Keratinocyte (primary cell): ENCODE measurements at regions not wholly inside any gene's neighbourhood (a gene's known extent, or its start where the extent isn't known, plus 50 kb on each side); places are given as distances from the start of the nearest gene placed in this dataset.

Source experiments
- DNase-seq: peaks from one replicate; pipeline ENCODE4 v3.0.0-alpha.2; 2011; ENCODE audit warnings: low read depth, missing footprints, low spot score
- FAIRE-seq: peaks from 2 replicates; lab custom pipeline; 2011; peaks lifted over from hg19 to GRCh38; lab: Jason Lieb, UNC
- H2AFZ ChIP-seq: 2 replicates; pipeline ENCODE4 v1.6.0; 2012; ENCODE audit warnings: low read length, control low read depth, inconsistent platforms; ENCODE audit not compliant: control insufficient read depth
- H3K27ac ChIP-seq: 2 replicates; pipeline ENCODE4 v1.5.1; 2011; ENCODE audit warnings: low read length; ENCODE audit not compliant: control insufficient read depth, insufficient read depth
- H3K27me3 ChIP-seq: 3 replicates; pipeline ENCODE4 v1.6.0; 2011; ENCODE audit warnings: low read length; ENCODE audit not compliant: control insufficient read depth, insufficient read depth; ENCODE audit errors: extremely low read depth
- H3K36me3 ChIP-seq, 2 experiments: 2 replicates in 1 of 2; 3 replicates in 1 of 2; pipeline ENCODE4 v1.5.1; 2011; ENCODE audit warnings: low read length in 2 of 2, mild to moderate bottlenecking in 1 of 2; ENCODE audit not compliant: control insufficient read depth in 2 of 2, insufficient read depth in 2 of 2; ENCODE audit errors: extremely low read depth in 1 of 2
- H3K4me1 ChIP-seq: 3 replicates; pipeline ENCODE4 v1.5.1; 2011; ENCODE audit warnings: low read length; ENCODE audit not compliant: control insufficient read depth, insufficient read depth; ENCODE audit errors: extremely low read depth
- H3K4me2 ChIP-seq: 3 replicates; pipeline ENCODE4 v1.6.0; 2011; ENCODE audit warnings: low read depth, low read length; ENCODE audit not compliant: control insufficient read depth, insufficient read depth; ENCODE audit errors: extremely low read depth
- H3K4me3 ChIP-seq, 3 experiments: fragments of 200-600 bp in 1 of 3; sonication (generic) in 1 of 3; 2 replicates in 2 of 3; 3 replicates in 1 of 3; pipeline ENCODE4 v1.5.1; 2011 to 2016; ENCODE audit warnings: low read length in 3 of 3, mild to moderate bottlenecking in 3 of 3, control low read depth in 2 of 3, inconsistent platforms in 1 of 3, low read depth in 1 of 3, mixed read lengths in 1 of 3, mixed run types in 1 of 3, moderate library complexity in 1 of 3; ENCODE audit not compliant: control insufficient read depth in 2 of 3, insufficient read depth in 2 of 3; ENCODE audit errors: extremely low read depth in 1 of 3
- H3K79me2 ChIP-seq: 2 replicates; pipeline ENCODE4 v1.6.0; 2012; ENCODE audit warnings: low read length; ENCODE audit not compliant: control insufficient read depth, insufficient read depth
- H3K9ac ChIP-seq: 3 replicates; pipeline ENCODE4 v1.6.0; 2011; ENCODE audit warnings: low read length; ENCODE audit not compliant: control insufficient read depth, insufficient read depth; ENCODE audit errors: extremely low read depth
- H3K9me1 ChIP-seq: 3 replicates; pipeline ENCODE4 v1.6.0; 2011; ENCODE audit warnings: low read length; ENCODE audit not compliant: control insufficient read depth, insufficient read depth; ENCODE audit errors: extremely low read depth
- H3K9me3 ChIP-seq: 2 replicates; pipeline ENCODE4 v1.5.1; 2012; ENCODE audit warnings: low read depth, low read length; ENCODE audit not compliant: control insufficient read depth
- H4K20me1 ChIP-seq: 3 replicates; pipeline ENCODE4 v1.6.0; 2011; ENCODE audit warnings: low read length; ENCODE audit not compliant: control insufficient read depth, insufficient read depth; ENCODE audit errors: extremely low read depth
- CTCF ChIP-seq, 3 experiments: IDR thresholded peaks in 1 of 3; conservative IDR thresholded peaks in 1 of 3; optimal IDR thresholded peaks in 1 of 3; 2 replicates in 2 of 3; 3 replicates in 1 of 3; pipeline versions ENCODE3 to v1.5.1; 2011; ENCODE audit warnings: low read length in 3 of 3, mild to moderate bottlenecking in 3 of 3, moderate library complexity in 2 of 3, control low read depth in 1 of 3, inconsistent platforms in 1 of 3; ENCODE audit not compliant: insufficient read depth in 2 of 3; ENCODE audit errors: extremely low read depth in 1 of 3
- EZH2 ChIP-seq: IDR thresholded peaks from one replicate; pipeline ENCODE4 v1.6.1; 2012; ENCODE audit warnings: inconsistent platforms, mild to moderate bottlenecking, low read length, moderate library complexity
- dilution Hi-C: fragments of 300-500 bp; cut with MboI; formaldehyde crosslinking; loops from one replicate; pipeline ENCODE4 v1.7.0; 2020; ENCODE audit warnings: low sequenced_read_pairs; ENCODE audit not compliant: extremely low pct_ligation_motif_present

GRCh38 chr21:33991133-33991532 lies 75.5 kb upstream of the ATP5PO start:
- H3K27me3 ChIP-seq: peaks cover 3% of the 10 kb centered on the region
- no peak overlapping the region for H3K27ac ChIP-seq
- no peak for FAIRE-seq
- no peak overlapping the region for H3K4me3 ChIP-seq
- no peak for DNase-seq
- no peaks in the 10 kb centered on the region for H3K4me1 ChIP-seq
- H3K79me2 ChIP-seq: no peaks in the 10 kb centered on the region
- H2AFZ ChIP-seq: no peak overlapping the region
- no peaks in the 10 kb centered on the region for H3K9me3 ChIP-seq
- H3K36me3 ChIP-seq: no peaks in the 10 kb centered on the region
- TF ChIP-seq EZH2 (no peak), CTCF (optimal IDR thresholded peaks at IDR 0.05 in 1 of 3, IDR thresholded peaks at IDR 0.05 in 1 of 3, conservative IDR thresholded peaks at IDR 0.05 in 1 of 3; ENCODE audit: extremely low read depth in 1 of 3, insufficient read depth in 2 of 3, low read length in 3 of 3) (no peak)
- H3K9ac ChIP-seq: no peak overlapping the region
- dilution Hi-C loops: no loop called here
- H3K4me2 ChIP-seq: no peak overlapping the region
- no peaks in the 10 kb centered on the region for H3K9me1 ChIP-seq
- no peaks in the 10 kb centered on the region for H4K20me1 ChIP-seq

- DNase-seq (no peak), FAIRE-seq (no peak)
- TF ChIP-seq EZH2: no peak
- TF ChIP-seq CTCF (optimal IDR thresholded peaks at IDR 0.05 in 1 of 3, IDR thresholded peaks at IDR 0.05 in 1 of 3, conservative IDR thresholded peaks at IDR 0.05 in 1 of 3; ENCODE audit: extremely low read depth in 1 of 3, insufficient read depth in 2 of 3, low read length in 3 of 3): no peak
- H3K4me3 ChIP-seq: no peak overlapping the region
- no peak overlapping the region for H3K4me2 ChIP-seq
- no peaks in the 10 kb centered on the region for H3K4me1 ChIP-seq
- H3K9me1 ChIP-seq: no peaks in the 10 kb centered on the region
- no peaks in the 10 kb centered on the region for H3K79me2 ChIP-seq
- H2AFZ ChIP-seq: no peak overlapping the region
- dilution Hi-C loops: no loop called here
- H3K27me3 ChIP-seq: peaks cover 3% of the 10 kb centered on the region
- no peaks in the 10 kb centered on the region for H3K9me3 ChIP-seq
- no peaks in the 10 kb centered on the region for H4K20me1 ChIP-seq
- H3K36me3 ChIP-seq: no peaks in the 10 kb centered on the region
- H3K27ac ChIP-seq: no peak overlapping the region
- H3K9ac ChIP-seq: no peak overlapping the region
Observed at GRCh38 chr21:33989440-33989839, 73.8 kb upstream of the ATP5PO start.
